ENCODE measurements at regions not wholly inside any gene's neighbourhood (a gene's known extent, or its start where the extent isn't known, plus 50 kb on each side); places are given as distances from the start of the nearest gene placed in this dataset.

DNA sequence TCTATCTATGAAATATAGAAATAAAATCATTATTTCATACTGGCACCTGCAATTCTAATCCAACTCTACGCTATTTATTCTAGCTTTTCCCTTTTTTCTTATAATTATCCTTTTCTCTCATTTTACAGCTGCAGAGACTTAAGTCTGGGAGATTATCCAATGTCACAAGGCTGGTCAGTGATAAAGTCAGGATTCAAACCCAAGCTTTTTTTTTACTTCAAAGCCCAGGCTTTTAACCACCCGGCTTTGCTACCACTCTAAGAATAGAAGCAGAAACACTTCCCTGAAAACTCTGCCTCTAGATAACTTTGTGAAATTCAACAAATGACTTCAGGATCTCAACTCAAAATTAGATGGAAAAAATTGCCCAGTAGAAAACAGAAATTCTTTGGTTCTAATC, 552.5 kb downstream of the IPMK start:
- DNase-seq (ENCODE audit: low read depth): no peak
- TF ChIP-seq, protein P1, sequence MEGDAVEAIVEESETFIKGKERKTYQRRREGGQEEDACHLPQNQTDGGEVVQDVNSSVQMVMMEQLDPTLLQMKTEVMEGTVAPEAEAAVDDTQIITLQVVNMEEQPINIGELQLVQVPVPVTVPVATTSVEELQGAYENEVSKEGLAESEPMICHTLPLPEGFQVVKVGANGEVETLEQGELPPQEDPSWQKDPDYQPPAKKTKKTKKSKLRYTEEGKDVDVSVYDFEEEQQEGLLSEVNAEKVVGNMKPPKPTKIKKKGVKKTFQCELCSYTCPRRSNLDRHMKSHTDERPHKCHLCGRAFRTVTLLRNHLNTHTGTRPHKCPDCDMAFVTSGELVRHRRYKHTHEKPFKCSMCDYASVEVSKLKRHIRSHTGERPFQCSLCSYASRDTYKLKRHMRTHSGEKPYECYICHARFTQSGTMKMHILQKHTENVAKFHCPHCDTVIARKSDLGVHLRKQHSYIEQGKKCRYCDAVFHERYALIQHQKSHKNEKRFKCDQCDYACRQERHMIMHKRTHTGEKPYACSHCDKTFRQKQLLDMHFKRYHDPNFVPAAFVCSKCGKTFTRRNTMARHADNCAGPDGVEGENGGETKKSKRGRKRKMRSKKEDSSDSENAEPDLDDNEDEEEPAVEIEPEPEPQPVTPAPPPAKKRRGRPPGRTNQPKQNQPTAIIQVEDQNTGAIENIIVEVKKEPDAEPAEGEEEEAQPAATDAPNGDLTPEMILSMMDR (conservative IDR thresholded peaks at IDR 0.05; ENCODE audit: low read length): no peak
- no peak overlapping the region for H3K4me3 ChIP-seq (ENCODE audit: low read length)

DNA sequence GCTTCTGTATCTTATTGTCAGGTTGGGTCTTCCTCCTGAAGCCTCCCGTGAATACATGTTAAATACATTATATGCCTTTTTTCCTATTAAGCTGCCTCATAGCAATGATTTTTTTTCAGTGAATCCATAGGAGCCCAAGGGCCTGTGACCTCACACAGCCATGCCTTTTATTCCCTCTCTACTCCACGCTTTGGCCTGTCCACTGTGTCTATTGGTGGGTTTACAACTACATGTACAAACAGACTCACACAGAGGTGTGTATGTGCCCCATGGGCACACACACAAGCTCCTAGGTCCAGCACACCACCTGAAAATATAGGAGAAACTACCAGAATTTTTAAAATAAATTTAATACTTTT, 560.4 kb downstream of the IPMK start:
- TF ChIP-seq, protein P1 (conservative IDR thresholded peaks at IDR 0.05; ENCODE audit: low read length): no peak
- no peak for DNase-seq (ENCODE audit: low read depth)
- no peak overlapping the region for H3K4me3 ChIP-seq (ENCODE audit: low read length)

DNA sequence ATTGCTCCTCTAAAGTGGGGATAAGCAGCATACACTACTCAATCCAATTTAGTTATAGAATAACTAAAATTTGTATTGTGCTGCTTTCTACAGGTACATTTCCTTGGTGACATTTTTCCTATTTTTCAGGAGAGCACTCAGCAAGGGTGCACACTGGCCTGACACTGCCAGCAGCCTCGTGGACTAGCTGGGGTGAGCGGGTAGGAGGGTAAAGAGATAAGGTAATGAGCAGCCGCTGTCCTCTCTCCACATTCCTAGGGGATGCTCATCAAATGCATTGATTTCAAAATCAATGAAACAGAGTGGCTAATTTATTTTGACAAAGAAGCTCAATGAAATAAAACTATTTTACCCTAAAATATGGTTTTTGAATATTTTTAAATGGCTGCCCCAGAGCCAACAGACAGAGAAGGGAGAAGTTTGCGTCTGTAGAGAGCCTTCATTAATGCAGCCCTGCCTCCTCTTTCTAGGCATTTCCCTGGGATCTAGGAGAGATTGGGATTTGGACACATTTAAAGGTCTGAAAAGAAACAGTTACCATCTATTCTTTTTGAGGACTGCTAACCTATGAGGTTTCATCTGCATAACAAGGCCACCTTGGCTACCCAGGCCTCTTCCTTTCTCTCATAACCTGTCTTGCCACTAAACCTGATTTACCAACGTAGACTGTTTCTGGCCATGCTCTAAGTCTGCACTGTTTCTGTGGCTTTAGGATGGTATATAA, 561.0 kb downstream of the IPMK start:
- TF ChIP-seq, protein P1 (conservative IDR thresholded peaks at IDR 0.05; ENCODE audit: low read length): no peak
- no peak overlapping the region for H3K4me3 ChIP-seq (ENCODE audit: low read length)
- DNase-seq (ENCODE audit: low read depth): no peak

DNA sequence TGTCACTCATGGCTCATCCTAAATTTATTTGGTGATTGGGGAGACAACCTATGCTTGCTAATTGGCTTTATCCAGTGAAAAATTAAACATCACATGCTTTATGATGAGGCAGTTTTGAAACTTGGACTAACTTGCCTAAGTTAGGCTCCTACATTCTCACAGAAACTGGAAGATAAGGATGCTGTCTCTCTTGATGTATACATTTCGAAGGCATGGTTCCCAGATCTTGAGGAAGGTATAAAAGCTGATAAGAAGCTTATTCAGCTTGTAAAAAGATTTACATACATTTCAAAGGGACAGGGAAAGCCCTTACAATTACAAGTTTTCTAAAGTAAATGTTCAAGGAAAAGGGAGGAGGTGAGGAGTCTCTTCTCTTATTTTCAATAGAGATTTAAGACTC, 561.7 kb downstream of the IPMK start:
- no peak overlapping the region for H3K4me3 ChIP-seq (ENCODE audit: low read length)
- DNase-seq (ENCODE audit: low read depth): no peak
- TF ChIP-seq, protein P1 (conservative IDR thresholded peaks at IDR 0.05; ENCODE audit: low read length): no peak

DNA sequence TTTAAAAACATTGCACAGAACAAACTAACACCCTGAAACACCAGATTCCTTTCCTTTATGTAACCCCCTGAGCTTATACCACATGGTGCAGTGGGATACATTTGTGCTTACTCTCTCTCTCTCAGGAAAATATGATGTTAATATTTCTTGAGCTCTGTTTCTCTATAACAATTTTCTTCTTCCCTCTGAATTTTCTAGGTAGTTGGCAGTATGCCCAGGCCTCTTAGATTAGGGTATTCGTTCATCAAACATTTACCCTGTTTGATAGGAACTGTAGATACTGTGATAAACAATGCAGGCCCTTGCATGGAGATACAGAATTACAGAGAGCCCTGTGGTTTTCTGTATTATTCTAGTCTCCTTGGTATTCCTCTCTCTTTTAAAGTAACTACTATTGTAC, 567.8 kb downstream of the IPMK start:
- DNase-seq (ENCODE audit: low read depth): no peak
- H3K4me3 ChIP-seq (ENCODE audit: low read length): no peak overlapping the region
- TF ChIP-seq, protein P1 (conservative IDR thresholded peaks at IDR 0.05; ENCODE audit: low read length): no peak

DNA sequence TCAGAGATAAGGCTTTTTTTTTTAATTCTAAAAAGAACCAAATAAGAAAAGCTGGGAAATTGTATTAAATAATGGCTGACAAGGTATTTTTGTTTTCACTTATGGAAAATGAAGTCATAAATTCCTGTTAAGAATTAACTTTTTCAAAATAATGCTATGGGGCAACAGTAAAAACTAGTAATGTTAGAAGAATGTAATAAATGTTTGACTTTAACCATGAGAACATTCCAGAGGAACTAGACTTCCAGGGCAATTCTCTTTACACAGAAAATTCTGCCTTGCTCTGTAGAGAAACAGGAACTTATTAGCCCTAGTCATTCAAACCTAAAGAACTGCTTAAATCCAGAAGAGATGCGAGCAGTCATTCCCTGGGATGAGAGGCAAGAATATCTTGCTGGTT, 571.1 kb downstream of the IPMK start:
- DNase-seq (ENCODE audit: low read depth): peak; percentile 84
- H3K4me3 ChIP-seq (ENCODE audit: low read length): no peak overlapping the region
- TF ChIP-seq, protein P1 (conservative IDR thresholded peaks at IDR 0.05; ENCODE audit: low read length): no peak

DNA sequence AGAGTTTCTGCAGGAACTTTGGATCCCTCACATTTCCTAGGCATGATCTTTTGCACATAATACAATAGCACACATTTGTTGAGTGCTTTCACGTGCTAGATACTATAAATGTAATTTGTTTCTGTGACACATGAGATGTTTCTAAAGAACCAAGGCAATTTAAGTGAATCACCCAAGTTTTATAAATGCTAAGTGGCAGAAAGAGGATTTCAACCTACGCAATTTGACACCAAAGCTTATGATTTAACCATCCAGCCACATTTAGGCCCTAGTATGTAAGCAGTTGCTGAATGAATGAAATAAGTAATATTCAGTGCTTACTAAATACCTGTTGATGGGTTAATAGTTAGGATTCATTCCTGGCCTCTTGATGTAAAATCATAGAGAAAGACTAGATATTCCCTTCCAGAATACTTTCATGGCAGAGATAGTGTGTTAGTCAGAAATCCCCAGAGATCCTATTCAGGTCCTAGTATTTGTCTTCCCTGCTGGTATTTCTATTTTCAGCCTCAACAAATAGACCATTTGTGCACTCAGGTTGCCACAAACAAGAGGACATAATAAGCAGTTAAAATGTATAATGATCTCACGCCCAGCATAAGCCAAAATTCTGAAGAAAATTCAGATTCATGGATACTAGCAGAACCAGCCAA, 572.6 kb downstream of the IPMK start:
- peak; percentile 16 for DNase-seq (ENCODE audit: low read depth)
- TF ChIP-seq, protein P1 (conservative IDR thresholded peaks at IDR 0.05; ENCODE audit: low read length): no peak
- H3K4me3 ChIP-seq (ENCODE audit: low read length): no peak overlapping the region

Measured in AG10803 (cell line).